Upper lobe of left lung (tissue), 6 donors: ENCODE measurements at regions not wholly inside any gene's neighbourhood (a gene's known extent, or its start where the extent isn't known, plus 50 kb on each side); places are given as distances from the start of the nearest gene placed in this dataset.

Source experiments
- ATAC-seq, 2 donors: fragments of 200-7000 bp; cut with Tn5 transposase; one replicate each; pipeline ENCODE4 v1.9.1; 2022; ENCODE audit warnings: mild to moderate bottlenecking in 2 of 2, moderate library complexity in 2 of 2; ENCODE audit not compliant: low FRiP score in 2 of 2
- DNase-seq, 2 donors: peaks; one replicate each; pipeline ENCODE4 v3.0.0-alpha.2; 2019 to 2020
- H3K27ac ChIP-seq, 4 donors: fragments of 200-600 bp; sonication (generic); one replicate each; pipeline ENCODE4 v1.5.1; 2016 to 2019
- H3K27me3 ChIP-seq, 4 donors: fragments of 200-600 bp; sonication (generic); one replicate each; pipeline ENCODE4 v1.5.1; 2017 to 2019
- H3K36me3 ChIP-seq, 4 donors: fragments of 200-600 bp; sonication (generic); one replicate each; pipeline ENCODE4 v1.5.1; 2016 to 2019
- H3K4me1 ChIP-seq, 4 donors: fragments of 200-600 bp; sonication (generic); one replicate each; pipeline ENCODE4 v1.5.1; 2018 to 2019
- H3K4me3 ChIP-seq, 4 donors: fragments of 200-600 bp; sonication (generic); one replicate each; pipeline ENCODE4 v1.5.1; 2017 to 2019; ENCODE audit warnings: mild to moderate bottlenecking in 2 of 4, moderate library complexity in 1 of 4
- H3K9me3 ChIP-seq, 4 donors: fragments of 200-600 bp; sonication (generic); one replicate each; pipeline ENCODE4 v1.5.1; 2018 to 2019
- CTCF ChIP-seq, 6 experiments: fragments of 450-650 bp in 4 of 6; fragments of 200-600 bp in 2 of 6; sonication (generic) in 2 of 6; IDR thresholded peaks; one replicate each; pipeline ENCODE4 v1.5.1; 2016 to 2019; ENCODE audit warnings: antibody characterized with exemption in 6 of 6
- EP300 ChIP-seq, 4 donors: sonication (generic); formaldehyde crosslinking; IDR thresholded peaks; one replicate each; pipeline ENCODE4 v1.5.1; 2017; ENCODE audit warnings: antibody characterized with exemption in 4 of 4, control low read depth in 2 of 4
- POLR2A ChIP-seq, 4 donors: fragments of 450-650 bp; IDR thresholded peaks; one replicate each; pipeline ENCODE4 v1.5.1; 2016 to 2017; ENCODE audit warnings: antibody characterized with exemption in 4 of 4, mild to moderate bottlenecking in 2 of 4
- POLR2AphosphoS5 ChIP-seq, 2 donors: sonication (generic); formaldehyde crosslinking; IDR thresholded peaks; one replicate each; pipeline ENCODE4 v1.5.1; 2017; ENCODE audit warnings: antibody characterized with exemption in 2 of 2
- WGBS, 2 donors: methylation state at CpG; one replicate each; pipeline ENCODE4 v1.1.5; 2017 to 2018; 5-methylcytosine and 5-hydroxymethylcytosine counted together
- donor health status: DM: no; HTN: no; CAD: no; lungs with moderate emphysema.
- donor health status: DM: no; HTN: yes; CAD: no; lungs with severe emphysema.

- Histone ChIP-seq H3K9me3 (no peaks in the 10 kb centered on the region), H3K27ac (no peak overlapping the region), H3K4me1 (peaks cover 14 to 15% (median 15%) of the 10 kb centered on the region in 4 donors), H3K36me3 (no peaks in the 10 kb centered on the region), H3K27me3 (no peaks in the 10 kb centered on the region), H3K4me3 (no peak overlapping the region)
- DNase-seq = no peak
- no peak for ATAC-seq
- WGBS, 2 donors = 81 to 88% methylated on average over 4 of the region's 4 CpGs
- TF ChIP-seq EP300 (IDR thresholded peaks at IDR 0.05) = no peak
- TF ChIP-seq CTCF (IDR thresholded peaks at IDR 0.05) = no peak
- TF ChIP-seq POLR2AphosphoS5 (IDR thresholded peaks at IDR 0.05) = no peak
- no peak for TF ChIP-seq POLR2A (IDR thresholded peaks at IDR 0.05)
These were observed 140.3 kb upstream of the ERRFI1 start for GRCh38 chr1:8166406-8166805.

GRCh38 chr1:8165595-8166360 is 139.7 kb upstream of the ERRFI1 start:
- Histone ChIP-seq H3K4me1 (peaks cover 14 to 15% (median 15%) of the 10 kb centered on the region in 4 donors), H3K9me3 (no peaks in the 10 kb centered on the region), H3K27me3 (no peaks in the 10 kb centered on the region), H3K36me3 (no peaks in the 10 kb centered on the region), H3K27ac (no peak overlapping the region), H3K4me3 (no peak overlapping the region)
- WGBS, 2 donors = 83 to 84% methylated on average over 14 of the region's 14 CpGs
- DNase-seq (no peak), ATAC-seq (no peak)
- no peak for TF ChIP-seq EP300 (IDR thresholded peaks at IDR 0.05)
- no peak for TF ChIP-seq CTCF (IDR thresholded peaks at IDR 0.05)
- no peak for TF ChIP-seq POLR2AphosphoS5 (IDR thresholded peaks at IDR 0.05)
- no peak for TF ChIP-seq POLR2A (IDR thresholded peaks at IDR 0.05)

GRCh38 chr1:8164670-8165069 is 138.6 kb upstream of the ERRFI1 start:
- ATAC-seq = no peak
- no peak for DNase-seq
- H3K27ac ChIP-seq = no peak overlapping the region
- no peaks in the 10 kb centered on the region for H3K27me3 ChIP-seq
- 91 to 96% methylated on average over 10 of the region's 10 CpGs for WGBS, 2 donors
- H3K4me3 ChIP-seq = no peak overlapping the region
- no peak for TF ChIP-seq POLR2AphosphoS5 (IDR thresholded peaks at IDR 0.05)
- TF ChIP-seq POLR2A (IDR thresholded peaks at IDR 0.05) = no peak
- no peaks in the 10 kb centered on the region for H3K36me3 ChIP-seq
- H3K9me3 ChIP-seq = no peaks in the 10 kb centered on the region
- H3K4me1 ChIP-seq = peaks cover 7 to 8% (median 8%) of the 10 kb centered on the region in 4 donors

GRCh38 chr1:8163039-8163438 is 136.9 kb upstream of the ERRFI1 start:
- Histone ChIP-seq H3K36me3 (no peaks in the 10 kb centered on the region), H3K4me3 (no peak overlapping the region), H3K4me1 (peaks cover 0 to 2% (median 0%) of the 10 kb centered on the region in 4 donors), H3K9me3 (no peaks in the 10 kb centered on the region), H3K27ac (no peak overlapping the region), H3K27me3 (no peaks in the 10 kb centered on the region)
- WGBS, 2 donors = 96 to 99% methylated on average over 4 of the region's 4 CpGs
- no peak for TF ChIP-seq EP300 (IDR thresholded peaks at IDR 0.05)
- no peak for TF ChIP-seq CTCF (IDR thresholded peaks at IDR 0.05)
- TF ChIP-seq POLR2AphosphoS5 (IDR thresholded peaks at IDR 0.05) = no peak
- no peak for TF ChIP-seq POLR2A (IDR thresholded peaks at IDR 0.05)
- no peak for ATAC-seq
- DNase-seq = no peak

DNA sequence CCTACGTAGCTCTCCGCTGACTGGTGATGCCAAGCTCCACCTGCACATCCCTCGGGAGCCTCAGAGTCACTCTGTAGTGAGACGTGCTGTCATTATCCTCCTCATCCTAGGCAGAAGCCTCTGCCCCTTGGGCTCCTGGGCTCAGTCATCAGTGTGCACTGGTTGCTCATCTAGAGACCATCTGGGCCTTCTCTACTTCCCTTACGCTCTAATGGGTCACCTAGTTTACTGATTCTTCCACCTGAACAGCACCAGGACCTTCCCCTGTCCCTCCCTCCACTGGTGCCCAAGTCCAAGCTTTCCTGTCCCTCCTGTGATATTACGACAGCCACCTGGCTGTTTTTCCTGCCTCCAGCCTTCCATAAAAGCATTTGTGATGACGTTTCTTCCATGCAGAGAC is 136.1 kb upstream of the ERRFI1 start:
- ATAC-seq (no peak), DNase-seq (no peak)
- Histone ChIP-seq H3K27me3 (no peaks in the 10 kb centered on the region), H3K36me3 (no peaks in the 10 kb centered on the region), H3K4me3 (no peak overlapping the region), H3K9me3 (no peaks in the 10 kb centered on the region), H3K4me1 (peaks cover 0 to 2% (median 0%) of the 10 kb centered on the region in 4 donors), H3K27ac (no peak overlapping the region)
- 93 to 95% methylated on average over 7 of the region's 7 CpGs for WGBS, 2 donors
- TF ChIP-seq CTCF (IDR thresholded peaks at IDR 0.05) (no peak), POLR2AphosphoS5 (IDR thresholded peaks at IDR 0.05) (no peak), POLR2A (IDR thresholded peaks at IDR 0.05) (no peak), EP300 (IDR thresholded peaks at IDR 0.05) (no peak)
